ENCODE measurements at regions not wholly inside any gene's neighbourhood (a gene's known extent, or its start where the extent isn't known, plus 50 kb on each side); places are given as distances from the start of the nearest gene placed in this dataset.

GRCh38 chr14:53896726-53897125 is 59.9 kb downstream of the BMP4 start:
- Mint-ChIP-seq H3K27ac (no peak overlapping the region), H3K9me3 (no peaks in the 10 kb centered on the region), H3K36me3 (ENCODE audit: low read depth) (no peaks in the 10 kb centered on the region), H3K4me3 (ENCODE audit: low read depth) (no peak overlapping the region), H3K4me1 (ENCODE audit: low read depth) (peaks cover 3% of the 10 kb centered on the region), H3K27me3 (ENCODE audit: low read depth) (peaks cover 4% of the 10 kb centered on the region)
- intact Hi-C loops (cut with micrococcal nuclease), result no loop called here
- DNase-seq (ENCODE audit: low spot score), result no peak

- no peaks in the 10 kb centered on the region for H3K36me3 Mint-ChIP-seq (ENCODE audit: low read depth)
- no peak for DNase-seq (ENCODE audit: low spot score)
- H3K9me3 Mint-ChIP-seq, result no peaks in the 10 kb centered on the region
- intact Hi-C loops (cut with micrococcal nuclease), result no loop called here
- no peak overlapping the region for H3K4me3 Mint-ChIP-seq (ENCODE audit: low read depth)
- peaks cover 3% of the 10 kb centered on the region for H3K4me1 Mint-ChIP-seq (ENCODE audit: low read depth)
- H3K27ac Mint-ChIP-seq, result no peak overlapping the region
- peaks cover 4% of the 10 kb centered on the region for H3K27me3 Mint-ChIP-seq (ENCODE audit: low read depth)
These were observed 62.2 kb downstream of the BMP4 start for GRCh38 chr14:53894456-53894855.

- Mint-ChIP-seq H3K9me3 (no peaks in the 10 kb centered on the region), H3K27me3 (ENCODE audit: low read depth) (peaks cover 4% of the 10 kb centered on the region), H3K4me3 (ENCODE audit: low read depth) (no peak overlapping the region), H3K4me1 (ENCODE audit: low read depth) (peaks cover 3% of the 10 kb centered on the region), H3K27ac (no peak overlapping the region), H3K36me3 (ENCODE audit: low read depth) (no peaks in the 10 kb centered on the region)
- no peak for DNase-seq (ENCODE audit: low spot score)
- intact Hi-C loops (cut with micrococcal nuclease), result no loop called here
These were observed 63.3 kb downstream of the BMP4 start for GRCh38 chr14:53893374-53893773.

DNA sequence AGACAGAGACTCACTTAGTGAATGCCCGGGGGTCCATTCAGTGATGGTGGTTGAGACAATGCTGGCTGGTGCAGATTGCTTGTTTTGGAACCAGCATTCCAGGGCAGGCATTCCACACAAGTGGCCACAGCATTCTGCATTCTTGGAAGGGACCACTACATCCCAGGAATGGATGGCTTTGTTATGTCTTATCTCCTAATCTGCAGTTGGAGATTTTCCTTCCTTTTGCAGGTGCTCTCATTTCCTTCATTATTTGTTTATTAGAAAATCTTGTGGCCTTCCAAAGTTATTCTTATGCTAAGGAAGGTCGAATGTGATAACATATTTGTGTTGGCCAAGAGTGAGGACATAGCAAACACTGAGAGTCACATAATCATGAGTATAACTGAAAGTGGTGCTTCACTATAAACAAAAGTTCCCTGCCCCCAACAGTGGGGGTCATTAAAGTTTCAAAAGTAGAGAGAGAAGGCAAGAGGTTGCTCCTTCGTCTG is 66.0 kb downstream of the BMP4 start:
- H3K27ac Mint-ChIP-seq, result no peak overlapping the region

GRCh38 chr14:53888535-53889386 is 67.9 kb downstream of the BMP4 start:
- Mint-ChIP-seq H3K4me1 (ENCODE audit: low read depth) (no peaks in the 10 kb centered on the region), H3K36me3 (ENCODE audit: low read depth) (no peaks in the 10 kb centered on the region), H3K9me3 (peaks cover 3% of the 10 kb centered on the region), H3K4me3 (ENCODE audit: low read depth) (no peak overlapping the region), H3K27ac (no peak overlapping the region), H3K27me3 (ENCODE audit: low read depth) (peaks cover 3% of the 10 kb centered on the region)
- no peak for DNase-seq (ENCODE audit: low spot score)
- intact Hi-C loops (cut with micrococcal nuclease), result no loop called here

More for the DNA sequence above, 66.0 kb downstream of the BMP4 start:
- peaks cover 3% of the 10 kb centered on the region for H3K4me1 Mint-ChIP-seq (ENCODE audit: low read depth)
- no peaks in the 10 kb centered on the region for H3K36me3 Mint-ChIP-seq (ENCODE audit: low read depth)
- no peak for DNase-seq (ENCODE audit: low spot score)
- intact Hi-C loops (cut with micrococcal nuclease), result no loop called here
- no peak overlapping the region for H3K4me3 Mint-ChIP-seq (ENCODE audit: low read depth)
- H3K9me3 Mint-ChIP-seq, result peaks cover 3% of the 10 kb centered on the region
- peaks cover 3% of the 10 kb centered on the region for H3K27me3 Mint-ChIP-seq (ENCODE audit: low read depth)

DNA sequence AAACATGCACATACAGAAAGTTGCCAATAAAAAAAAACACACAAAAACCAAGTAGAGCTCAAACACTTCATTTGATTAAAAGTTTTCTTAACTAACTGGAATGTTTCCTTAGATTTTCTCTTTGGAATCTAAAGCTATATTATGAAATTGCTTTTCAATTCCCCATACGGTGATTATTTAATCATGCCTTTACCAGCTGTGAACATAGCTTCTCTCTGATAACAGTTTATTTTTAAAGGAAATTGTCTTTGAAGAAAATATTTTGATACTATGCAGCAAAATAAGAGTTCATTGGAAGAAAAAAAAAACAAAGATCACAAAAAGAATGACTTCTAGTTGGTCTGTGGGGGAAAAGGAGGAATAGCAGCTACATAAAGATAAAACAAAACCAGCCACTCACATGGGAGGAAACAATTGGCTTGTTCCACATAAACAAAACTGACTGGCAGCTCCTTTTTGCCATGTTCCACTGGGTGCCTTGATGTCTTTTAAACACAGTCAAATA is 71.4 kb downstream of the BMP4 start:
- intact Hi-C loops (cut with micrococcal nuclease), result no loop called here
- DNase-seq (ENCODE audit: low spot score), result no peak
- H3K36me3 Mint-ChIP-seq (ENCODE audit: low read depth), result no peaks in the 10 kb centered on the region
- peaks cover 3% of the 10 kb centered on the region for H3K9me3 Mint-ChIP-seq
- H3K27me3 Mint-ChIP-seq (ENCODE audit: low read depth), result peaks cover 1% of the 10 kb centered on the region
- H3K4me3 Mint-ChIP-seq (ENCODE audit: low read depth), result no peak overlapping the region
- no peaks in the 10 kb centered on the region for H3K4me1 Mint-ChIP-seq (ENCODE audit: low read depth)
- H3K27ac Mint-ChIP-seq, result no peak overlapping the region

GRCh38 chr14:53884601-53885000 is 72.0 kb downstream of the BMP4 start:
- Mint-ChIP-seq H3K36me3 (ENCODE audit: low read depth) (no peaks in the 10 kb centered on the region), H3K27me3 (ENCODE audit: low read depth) (peaks cover 1% of the 10 kb centered on the region), H3K4me1 (ENCODE audit: low read depth) (no peaks in the 10 kb centered on the region), H3K4me3 (ENCODE audit: low read depth) (no peak overlapping the region), H3K27ac (no peak overlapping the region), H3K9me3 (peaks cover 3% of the 10 kb centered on the region)
- intact Hi-C loops (cut with micrococcal nuclease), result no loop called here
- DNase-seq (ENCODE audit: low spot score), result no peak

DNA sequence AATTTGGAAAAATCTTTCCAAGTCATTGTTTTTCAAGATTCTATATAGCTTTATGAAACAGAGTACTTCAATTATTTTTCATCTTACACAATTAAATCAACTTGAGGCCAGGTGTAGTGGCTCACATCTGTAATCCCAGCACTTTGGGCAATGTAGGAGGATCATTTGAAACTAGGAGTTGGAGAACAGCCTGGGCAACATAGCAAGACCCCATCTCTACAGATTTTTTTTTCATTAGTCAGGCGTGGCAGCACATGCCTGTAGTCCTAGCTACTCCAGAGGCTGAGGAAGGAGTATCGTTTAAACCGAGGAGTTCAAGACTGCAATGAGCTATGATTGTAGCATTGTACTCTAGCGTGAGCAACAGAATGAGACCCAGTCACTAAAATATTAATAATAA is 72.9 kb downstream of the BMP4 start:
- H3K36me3 Mint-ChIP-seq (ENCODE audit: low read depth), result no peaks in the 10 kb centered on the region

DNA sequence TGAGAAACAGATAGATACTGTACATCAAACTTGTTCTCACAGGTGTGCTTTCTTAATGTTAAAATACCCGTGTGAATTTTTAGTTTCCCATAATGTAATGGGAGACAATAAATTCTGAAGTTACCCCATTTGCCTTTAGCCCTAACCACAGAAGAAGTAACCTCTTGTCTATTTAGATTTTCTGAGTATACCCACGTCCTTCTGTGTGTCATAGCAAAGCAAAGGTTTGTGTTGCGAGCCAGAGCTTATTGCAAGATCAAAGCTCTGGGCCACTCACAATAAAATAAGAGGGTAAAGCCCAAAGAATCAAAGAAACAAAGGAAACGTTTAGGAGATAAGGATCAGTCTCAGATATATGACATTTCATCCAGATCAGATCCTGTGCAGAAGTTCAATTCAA is 73.9 kb downstream of the BMP4 start:
- intact Hi-C loops (cut with micrococcal nuclease), result no loop called here
- H3K4me3 Mint-ChIP-seq (ENCODE audit: low read depth), result no peak overlapping the region
- peaks cover 1% of the 10 kb centered on the region for H3K27me3 Mint-ChIP-seq (ENCODE audit: low read depth)
- H3K9me3 Mint-ChIP-seq, result peaks cover 4% of the 10 kb centered on the region
- no peaks in the 10 kb centered on the region for H3K4me1 Mint-ChIP-seq (ENCODE audit: low read depth)
- no peak for DNase-seq (ENCODE audit: low spot score)
- H3K27ac Mint-ChIP-seq, result no peak overlapping the region
- no peaks in the 10 kb centered on the region for H3K36me3 Mint-ChIP-seq (ENCODE audit: low read depth)

More for the DNA sequence above, 72.9 kb downstream of the BMP4 start:
- H3K27me3 Mint-ChIP-seq (ENCODE audit: low read depth), result peaks cover 1% of the 10 kb centered on the region
- H3K4me1 Mint-ChIP-seq (ENCODE audit: low read depth), result no peaks in the 10 kb centered on the region
- DNase-seq (ENCODE audit: low spot score), result no peak
- H3K4me3 Mint-ChIP-seq (ENCODE audit: low read depth), result no peak overlapping the region
- H3K27ac Mint-ChIP-seq, result no peak overlapping the region
- peaks cover 3% of the 10 kb centered on the region for H3K9me3 Mint-ChIP-seq
- intact Hi-C loops (cut with micrococcal nuclease), result no loop called here

DNA sequence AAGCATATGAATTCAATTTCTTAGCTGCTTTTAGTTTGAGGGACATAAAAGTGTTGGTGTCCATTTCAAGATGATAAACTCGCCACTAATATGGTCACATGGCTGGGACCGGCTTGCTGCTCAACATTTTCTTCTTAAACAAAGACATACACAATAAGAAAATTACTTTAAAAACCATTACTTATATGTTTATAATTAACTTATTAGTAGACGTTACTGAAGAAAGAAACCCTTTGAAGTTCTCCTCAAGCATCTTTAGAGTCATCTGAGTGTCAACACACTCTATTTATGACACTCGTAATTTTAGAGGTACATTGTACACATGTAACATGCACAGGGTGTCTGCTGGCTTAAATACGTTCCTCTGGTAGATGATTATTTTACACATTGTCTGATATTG is 74.7 kb downstream of the BMP4 start:
- no peak overlapping the region for H3K4me3 Mint-ChIP-seq (ENCODE audit: low read depth)

GRCh38 chr14:53881161-53881871 is 75.3 kb downstream of the BMP4 start:
- no peak overlapping the region for H3K4me3 Mint-ChIP-seq (ENCODE audit: low read depth)
- H3K4me1 Mint-ChIP-seq (ENCODE audit: low read depth), result no peaks in the 10 kb centered on the region
- H3K36me3 Mint-ChIP-seq (ENCODE audit: low read depth), result no peaks in the 10 kb centered on the region
- no peak for DNase-seq (ENCODE audit: low spot score)
- H3K27ac Mint-ChIP-seq, result no peak overlapping the region
- intact Hi-C loops (cut with micrococcal nuclease), result no loop called here
- peaks cover 1% of the 10 kb centered on the region for H3K27me3 Mint-ChIP-seq (ENCODE audit: low read depth)
- H3K9me3 Mint-ChIP-seq, result peaks cover 14% of the 10 kb centered on the region

More for the DNA sequence above, 74.7 kb downstream of the BMP4 start:
- Mint-ChIP-seq H3K4me1 (ENCODE audit: low read depth) (no peaks in the 10 kb centered on the region), H3K9me3 (peaks cover 8% of the 10 kb centered on the region), H3K36me3 (ENCODE audit: low read depth) (no peaks in the 10 kb centered on the region), H3K27me3 (ENCODE audit: low read depth) (peaks cover 1% of the 10 kb centered on the region), H3K27ac (no peak overlapping the region)
- no peak for DNase-seq (ENCODE audit: low spot score)
- intact Hi-C loops (cut with micrococcal nuclease), result no loop called here

GRCh38 chr14:53880761-53881160 is 75.9 kb downstream of the BMP4 start:
- Mint-ChIP-seq H3K27me3 (ENCODE audit: low read depth) (no peaks in the 10 kb centered on the region), H3K4me3 (ENCODE audit: low read depth) (no peak overlapping the region), H3K27ac (no peak overlapping the region), H3K4me1 (ENCODE audit: low read depth) (no peaks in the 10 kb centered on the region), H3K9me3 (peaks cover 12% of the 10 kb centered on the region), H3K36me3 (ENCODE audit: low read depth) (no peaks in the 10 kb centered on the region)
- intact Hi-C loops (cut with micrococcal nuclease), result no loop called here
- no peak for DNase-seq (ENCODE audit: low spot score)

- H3K27me3 Mint-ChIP-seq (ENCODE audit: low read depth), result no peaks in the 10 kb centered on the region
- peaks cover 12% of the 10 kb centered on the region for H3K9me3 Mint-ChIP-seq
- H3K36me3 Mint-ChIP-seq (ENCODE audit: low read depth), result no peaks in the 10 kb centered on the region
These were observed 76.9 kb downstream of the BMP4 start for GRCh38 chr14:53879747-53880146.

More at GRCh38 chr14:53879747-53880146, 76.9 kb downstream of the BMP4 start:
- intact Hi-C loops (cut with micrococcal nuclease), result no loop called here
- no peak for DNase-seq (ENCODE audit: low spot score)
- no peaks in the 10 kb centered on the region for H3K4me1 Mint-ChIP-seq (ENCODE audit: low read depth)
- H3K27ac Mint-ChIP-seq, result no peak overlapping the region
- H3K4me3 Mint-ChIP-seq (ENCODE audit: low read depth), result no peak overlapping the region

All from activated T-helper 2 cell treated with anti-CD3 and anti-CD28 coated beads, Interferon-gamma antibody, Interleukin-2, Interleukin-4, amounts not matched to agents 10 μg/mL and 5 μg/mL and 100 μg/mL, durations not matched to agents 14 hours and 24 hours and 36 hours (primary cell).